ENCODE measurements at regions not wholly inside any gene's neighbourhood (a gene's known extent, or its start where the extent isn't known, plus 50 kb on each side); places are given as distances from the start of the nearest gene placed in this dataset.

DNA sequence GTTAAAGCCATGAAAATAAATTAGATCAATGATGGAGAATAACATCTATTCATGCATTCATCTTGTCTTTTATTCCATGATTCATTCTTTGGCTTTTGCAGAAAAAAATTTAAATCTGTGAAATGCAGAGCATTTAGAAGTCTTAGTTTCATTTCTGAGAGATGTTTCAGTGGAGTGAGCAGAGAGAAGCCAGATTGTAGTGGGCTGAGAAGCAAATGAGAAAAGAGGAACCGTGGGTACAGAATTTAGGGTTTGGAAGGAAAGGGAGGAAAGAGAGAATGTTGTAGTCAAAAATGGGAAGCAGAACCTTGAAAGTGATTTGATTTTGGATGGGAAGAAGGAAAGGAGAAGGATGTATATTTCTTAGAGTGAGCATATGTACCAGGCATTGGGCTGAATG is 260.3 kb upstream of the MAN1A1 start:
- Histone ChIP-seq H3K4me2 (ENCODE audit: low read length) (no peak overlapping the region), H4K20me1 (ENCODE audit: insufficient read depth) (no peaks in the 10 kb centered on the region), H3K9me3 (ENCODE audit: low read length) (no peaks in the 10 kb centered on the region), H3K9ac (ENCODE audit: low read length) (no peak overlapping the region), H3K9me2 (ENCODE audit: insufficient read depth, low read length) (no peaks in the 10 kb centered on the region), H3K27ac (ENCODE audit: low read length) (no peak overlapping the region), H3K79me2 (replicated peaks; ENCODE audit: insufficient read depth, low read length) (no peaks in the 10 kb centered on the region), H3F3A (ENCODE audit: insufficient read depth, low read length, poor library complexity, severe bottlenecking) (no peaks in the 10 kb centered on the region), H3K36me3 (ENCODE audit: insufficient read depth, low read length) (no peaks in the 10 kb centered on the region), H3K27me3 (ENCODE audit: insufficient read depth, low read depth, low read length) (no peaks in the 10 kb centered on the region), H2AFZ (ENCODE audit: low read depth, low read length) (no peak overlapping the region), H3K4me3 (ENCODE audit: low read length) (no peak overlapping the region)
- TF ChIP-seq RAD21 (conservative IDR thresholded peaks at IDR 0.05), result no peak

DNA sequence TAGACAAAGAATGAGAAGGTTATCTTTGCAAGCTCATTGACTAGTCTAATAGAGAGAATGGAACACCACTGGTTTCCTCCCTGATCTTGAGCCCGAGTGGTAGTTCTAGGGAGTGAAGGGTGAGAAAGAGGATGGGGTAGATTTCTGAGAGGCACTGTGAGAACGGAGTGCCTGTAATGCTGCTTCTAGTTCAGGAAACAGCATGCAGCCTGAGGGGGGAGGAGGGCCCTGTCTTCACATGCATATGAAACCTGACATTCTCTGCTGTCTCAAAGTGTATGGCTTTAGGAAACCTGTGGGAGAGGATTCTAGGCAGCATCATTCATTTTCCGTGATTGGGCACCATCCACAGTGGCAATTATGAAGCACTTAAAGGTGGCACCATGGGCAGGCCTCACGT is 259.4 kb upstream of the MAN1A1 start:
- H4K20me1 ChIP-seq (ENCODE audit: insufficient read depth), result no peaks in the 10 kb centered on the region
- no peak overlapping the region for H2AFZ ChIP-seq (ENCODE audit: low read depth, low read length)
- H3K27me3 ChIP-seq (ENCODE audit: insufficient read depth, low read depth, low read length), result no peaks in the 10 kb centered on the region

DNA sequence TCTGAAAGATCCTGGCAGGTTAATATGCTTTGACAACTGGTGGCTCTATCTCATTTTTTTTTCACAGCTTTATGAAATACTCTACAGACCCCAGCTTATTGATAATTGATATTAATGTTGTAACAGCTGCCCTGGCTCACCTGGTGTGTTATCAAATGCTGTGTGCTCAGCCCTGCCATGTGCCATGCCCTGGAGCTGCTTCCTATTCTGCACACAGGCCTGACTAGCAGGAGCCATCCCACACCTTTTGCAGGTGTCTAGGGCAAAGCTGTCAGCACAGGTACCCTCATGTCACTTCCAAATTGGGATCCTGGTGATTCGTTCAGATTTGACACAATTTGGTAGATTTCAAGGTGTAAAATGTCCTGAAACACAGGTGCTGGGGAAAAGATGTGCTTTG is 254.6 kb upstream of the MAN1A1 start:
- no peak overlapping the region for H3K4me2 ChIP-seq (ENCODE audit: low read length)
- H4K20me1 ChIP-seq (ENCODE audit: insufficient read depth), result no peaks in the 10 kb centered on the region
- no peak overlapping the region for H2AFZ ChIP-seq (ENCODE audit: low read depth, low read length)
- no peaks in the 10 kb centered on the region for H3K79me2 ChIP-seq (replicated peaks; ENCODE audit: insufficient read depth, low read length)
- no peak overlapping the region for H3K27ac ChIP-seq (ENCODE audit: low read length)
- H3K4me3 ChIP-seq (ENCODE audit: low read length), result no peak overlapping the region
- H3K27me3 ChIP-seq (ENCODE audit: insufficient read depth, low read depth, low read length), result no peaks in the 10 kb centered on the region
- no peaks in the 10 kb centered on the region for H3K36me3 ChIP-seq (ENCODE audit: insufficient read depth, low read length)
- H3K9me3 ChIP-seq (ENCODE audit: low read length), result no peaks in the 10 kb centered on the region
- H3F3A ChIP-seq (ENCODE audit: insufficient read depth, low read length, poor library complexity, severe bottlenecking), result no peaks in the 10 kb centered on the region
- no peak overlapping the region for H3K9ac ChIP-seq (ENCODE audit: low read length)
- H3K9me2 ChIP-seq (ENCODE audit: insufficient read depth, low read length), result no peaks in the 10 kb centered on the region
- TF ChIP-seq SMC3 (conservative IDR thresholded peaks at IDR 0.05; ENCODE audit: poor library complexity), result no peak
- TF ChIP-seq MXI1 (conservative IDR thresholded peaks at IDR 0.05; ENCODE audit: poor library complexity, severe bottlenecking), result no peak
- no peak for TF ChIP-seq POLR2AphosphoS5 (IDR thresholded peaks at IDR 0.05)
- TF ChIP-seq TAF1 (IDR thresholded peaks at IDR 0.05; ENCODE audit: low read depth), result no peak
- TF ChIP-seq, protein P1, sequence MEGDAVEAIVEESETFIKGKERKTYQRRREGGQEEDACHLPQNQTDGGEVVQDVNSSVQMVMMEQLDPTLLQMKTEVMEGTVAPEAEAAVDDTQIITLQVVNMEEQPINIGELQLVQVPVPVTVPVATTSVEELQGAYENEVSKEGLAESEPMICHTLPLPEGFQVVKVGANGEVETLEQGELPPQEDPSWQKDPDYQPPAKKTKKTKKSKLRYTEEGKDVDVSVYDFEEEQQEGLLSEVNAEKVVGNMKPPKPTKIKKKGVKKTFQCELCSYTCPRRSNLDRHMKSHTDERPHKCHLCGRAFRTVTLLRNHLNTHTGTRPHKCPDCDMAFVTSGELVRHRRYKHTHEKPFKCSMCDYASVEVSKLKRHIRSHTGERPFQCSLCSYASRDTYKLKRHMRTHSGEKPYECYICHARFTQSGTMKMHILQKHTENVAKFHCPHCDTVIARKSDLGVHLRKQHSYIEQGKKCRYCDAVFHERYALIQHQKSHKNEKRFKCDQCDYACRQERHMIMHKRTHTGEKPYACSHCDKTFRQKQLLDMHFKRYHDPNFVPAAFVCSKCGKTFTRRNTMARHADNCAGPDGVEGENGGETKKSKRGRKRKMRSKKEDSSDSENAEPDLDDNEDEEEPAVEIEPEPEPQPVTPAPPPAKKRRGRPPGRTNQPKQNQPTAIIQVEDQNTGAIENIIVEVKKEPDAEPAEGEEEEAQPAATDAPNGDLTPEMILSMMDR (IDR thresholded peaks at IDR 0.05; ENCODE audit: poor library complexity, severe bottlenecking), result no peak
- TF ChIP-seq EP300 (conservative IDR thresholded peaks at IDR 0.05; ENCODE audit: poor library complexity, severe bottlenecking), result no peak
- no peak for TF ChIP-seq EZH2 (IDR thresholded peaks at IDR 0.05; ENCODE audit: borderline replicate concordance, insufficient read depth, low read length, poor library complexity, severe bottlenecking)

More for the DNA sequence above, 259.4 kb upstream of the MAN1A1 start:
- H3F3A ChIP-seq (ENCODE audit: insufficient read depth, low read length, poor library complexity, severe bottlenecking), result no peaks in the 10 kb centered on the region
- TF ChIP-seq MXI1 (conservative IDR thresholded peaks at IDR 0.05; ENCODE audit: poor library complexity, severe bottlenecking) (no peak), SMC3 (conservative IDR thresholded peaks at IDR 0.05; ENCODE audit: poor library complexity) (no peak), POLR2AphosphoS5 (IDR thresholded peaks at IDR 0.05) (no peak), EZH2 (IDR thresholded peaks at IDR 0.05; ENCODE audit: borderline replicate concordance, insufficient read depth, low read length, poor library complexity, severe bottlenecking) (no peak), RAD21 (conservative IDR thresholded peaks at IDR 0.05) (no peak), TAF1 (IDR thresholded peaks at IDR 0.05; ENCODE audit: low read depth) (no peak), EP300 (conservative IDR thresholded peaks at IDR 0.05; ENCODE audit: poor library complexity, severe bottlenecking) (no peak)
- TF ChIP-seq, protein P2, sequence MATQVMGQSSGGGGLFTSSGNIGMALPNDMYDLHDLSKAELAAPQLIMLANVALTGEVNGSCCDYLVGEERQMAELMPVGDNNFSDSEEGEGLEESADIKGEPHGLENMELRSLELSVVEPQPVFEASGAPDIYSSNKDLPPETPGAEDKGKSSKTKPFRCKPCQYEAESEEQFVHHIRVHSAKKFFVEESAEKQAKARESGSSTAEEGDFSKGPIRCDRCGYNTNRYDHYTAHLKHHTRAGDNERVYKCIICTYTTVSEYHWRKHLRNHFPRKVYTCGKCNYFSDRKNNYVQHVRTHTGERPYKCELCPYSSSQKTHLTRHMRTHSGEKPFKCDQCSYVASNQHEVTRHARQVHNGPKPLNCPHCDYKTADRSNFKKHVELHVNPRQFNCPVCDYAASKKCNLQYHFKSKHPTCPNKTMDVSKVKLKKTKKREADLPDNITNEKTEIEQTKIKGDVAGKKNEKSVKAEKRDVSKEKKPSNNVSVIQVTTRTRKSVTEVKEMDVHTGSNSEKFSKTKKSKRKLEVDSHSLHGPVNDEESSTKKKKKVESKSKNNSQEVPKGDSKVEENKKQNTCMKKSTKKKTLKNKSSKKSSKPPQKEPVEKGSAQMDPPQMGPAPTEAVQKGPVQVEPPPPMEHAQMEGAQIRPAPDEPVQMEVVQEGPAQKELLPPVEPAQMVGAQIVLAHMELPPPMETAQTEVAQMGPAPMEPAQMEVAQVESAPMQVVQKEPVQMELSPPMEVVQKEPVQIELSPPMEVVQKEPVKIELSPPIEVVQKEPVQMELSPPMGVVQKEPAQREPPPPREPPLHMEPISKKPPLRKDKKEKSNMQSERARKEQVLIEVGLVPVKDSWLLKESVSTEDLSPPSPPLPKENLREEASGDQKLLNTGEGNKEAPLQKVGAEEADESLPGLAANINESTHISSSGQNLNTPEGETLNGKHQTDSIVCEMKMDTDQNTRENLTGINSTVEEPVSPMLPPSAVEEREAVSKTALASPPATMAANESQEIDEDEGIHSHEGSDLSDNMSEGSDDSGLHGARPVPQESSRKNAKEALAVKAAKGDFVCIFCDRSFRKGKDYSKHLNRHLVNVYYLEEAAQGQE (IDR thresholded peaks at IDR 0.05; ENCODE audit: borderline replicate concordance), result no peak
- TF ChIP-seq, protein P1 (IDR thresholded peaks at IDR 0.05; ENCODE audit: poor library complexity, severe bottlenecking), result no peak
- no peak overlapping the region for H3K27ac ChIP-seq (ENCODE audit: low read length)
- H3K36me3 ChIP-seq (ENCODE audit: insufficient read depth, low read length), result no peaks in the 10 kb centered on the region
- no peak overlapping the region for H3K9ac ChIP-seq (ENCODE audit: low read length)
- H3K4me2 ChIP-seq (ENCODE audit: low read length), result no peak overlapping the region
- H3K79me2 ChIP-seq (replicated peaks; ENCODE audit: insufficient read depth, low read length), result no peaks in the 10 kb centered on the region
- H3K9me3 ChIP-seq (ENCODE audit: low read length), result no peaks in the 10 kb centered on the region
- H3K9me2 ChIP-seq (ENCODE audit: insufficient read depth, low read length), result no peaks in the 10 kb centered on the region
- no peak overlapping the region for H3K4me3 ChIP-seq (ENCODE audit: low read length)

Data from neural cell (in vitro differentiated cells).